SK-N-SH (cell line): ENCODE measurements at regions not wholly inside any gene's neighbourhood (a gene's known extent, or its start where the extent isn't known, plus 50 kb on each side); places are given as distances from the start of the nearest gene placed in this dataset.
"Not testable (repeated sequence)": the region's sequence is repeated elsewhere in the genome, so short reads cannot be mapped to it uniquely, and the experiment has no call there.

ENCODE experiments used
- CTCF ChIA-PET: fragments of 300-600, 350-600 bp; formaldehyde crosslinking; extraction: SDS; loops from one replicate; lab custom pipeline; 2021; lab: Yijun Ruan, JAX
- POLR2A ChIA-PET: fragments of 350-600 bp; sonication (Branson Sonifier 250); formaldehyde crosslinking; extraction: SDS; loops from one replicate; lab custom pipeline; 2020; ENCODE audit warnings: antibody characterized with exemption, inconsistent platforms; lab: Yijun Ruan, JAX
- DNase-seq: peaks from one replicate; pipeline ENCODE4 v3.0.0; 2012
- H2AFZ ChIP-seq: fragments of 200-600 bp; sonication (generic); 2 replicates; pipeline ENCODE4 v1.8.1; 2016; ENCODE audit warnings: antibody characterized with exemption, mild to moderate bottlenecking, low read depth
- H3F3A ChIP-seq: fragments of 200-600 bp; sonication (generic); replicated peaks from 2 replicates; pipeline ENCODE3; 2016; ENCODE audit warnings: antibody characterized with exemption, mild to moderate bottlenecking; ENCODE audit not compliant: insufficient read depth
- H3K27ac ChIP-seq, 2 experiments: fragments of 200-500 bp in 1 of 2; fragments of 200-600 bp in 1 of 2; sonication (Bioruptor generic) in 1 of 2; sonication (generic), shearing (Covaris generic) in 1 of 2; 2 replicates each; pipeline versions ENCODE4 v1.5.1 to v1.6.1; 2014 to 2016; ENCODE audit warnings: low read depth in 2 of 2, inconsistent platforms in 1 of 2, low read length in 1 of 2, mild to moderate bottlenecking in 1 of 2, mixed read lengths in 1 of 2
- H3K27me3 ChIP-seq: fragments of 200-600 bp; sonication (generic), shearing (Covaris generic); 2 replicates; pipeline ENCODE4 v1.6.1; 2016; ENCODE audit warnings: mixed run types; ENCODE audit not compliant: insufficient read depth
- H3K36me3 ChIP-seq, 2 experiments: fragments of 200-500 bp in 1 of 2; fragments of 200-600 bp in 1 of 2; sonication (Bioruptor generic) in 1 of 2; sonication (generic) in 1 of 2; replicated peaks in 1 of 2; 2 replicates each; pipeline versions ENCODE3 to v1.5.1; 2014 to 2016; ENCODE audit warnings: low read length in 1 of 2, mild to moderate bottlenecking in 1 of 2; ENCODE audit not compliant: insufficient read depth in 2 of 2, control insufficient read depth in 1 of 2
- H3K4me1 ChIP-seq, 2 experiments: fragments of 200-500 bp in 1 of 2; fragments of 200-600 bp in 1 of 2; sonication (Bioruptor generic) in 1 of 2; sonication (generic), shearing (Covaris generic) in 1 of 2; 2 replicates each; pipeline versions ENCODE4 v1.5.1 to v1.6.1; 2014 to 2016; ENCODE audit warnings: low read depth in 1 of 2, low read length in 1 of 2, mixed run types in 1 of 2; ENCODE audit not compliant: insufficient read depth in 2 of 2, control insufficient read depth in 1 of 2
- H3K4me2 ChIP-seq: fragments of 200-600 bp; sonication (generic), shearing (Covaris generic); 2 replicates; pipeline ENCODE4 v1.6.1; 2017; ENCODE audit warnings: mixed run types
- H3K4me3 ChIP-seq, 2 experiments: fragments of 200-500 bp in 1 of 2; fragments of 200-600 bp in 1 of 2; sonication (Bioruptor generic) in 1 of 2; sonication (generic), shearing (Covaris generic) in 1 of 2; 2 replicates each; pipeline versions ENCODE4 v1.5.1 to v1.8.1; 2014 to 2016; ENCODE audit warnings: low read depth in 2 of 2, inconsistent platforms in 1 of 2, low read length in 1 of 2, mild to moderate bottlenecking in 1 of 2, mixed read lengths in 1 of 2, moderate library complexity in 1 of 2
- H3K79me2 ChIP-seq: fragments of 200-600 bp; sonication (generic); 2 replicates; pipeline ENCODE4 v1.8.1; 2017; ENCODE audit warnings: mild to moderate bottlenecking; ENCODE audit not compliant: insufficient read depth
- H3K9ac ChIP-seq: fragments of 200-600 bp; sonication (generic); 2 replicates; pipeline ENCODE4 v1.6.1; 2017; ENCODE audit warnings: mixed run types
- H3K9me2 ChIP-seq: fragments of 200-600 bp; sonication (generic); 2 replicates; pipeline ENCODE4 v1.6.1; 2017; ENCODE audit warnings: mixed run types
- H3K9me3 ChIP-seq: fragments of 200-600 bp; sonication (generic); 2 replicates; pipeline ENCODE4 v1.6.1; 2017; ENCODE audit warnings: mixed run types, mild to moderate bottlenecking, moderate library complexity
- H4K20me1 ChIP-seq: fragments of 200-600 bp; sonication (generic); 2 replicates; pipeline ENCODE4 v1.6.1; 2017; ENCODE audit warnings: mild to moderate bottlenecking, mixed run types; ENCODE audit not compliant: insufficient read depth
- CHD2 ChIP-seq: fragments of 150-350 bp; IDR thresholded peaks from 2 replicates; pipeline ENCODE4 v1.6.1; 2018; ENCODE audit warnings: low read length; ENCODE audit not compliant: partially characterized antibody
- ELF1 ChIP-seq: IDR thresholded peaks from 2 replicates; pipeline ENCODE4 v1.4.0; 2012
- EZH2phosphoT487 ChIP-seq: fragments of 200-600 bp; sonication (generic); IDR thresholded peaks from 2 replicates; pipeline ENCODE4 v1.6.1; 2017; ENCODE audit warnings: low read depth, mixed run types, mild to moderate bottlenecking, antibody characterized with exemption, moderate library complexity, borderline replicate concordance
- FOSL2 ChIP-seq: IDR thresholded peaks from 2 replicates; pipeline ENCODE4 v1.4.0; 2012; ENCODE audit warnings: low read depth, mild to moderate bottlenecking, moderate library complexity, borderline replicate concordance
- GABPA ChIP-seq: IDR thresholded peaks from 2 replicates; pipeline ENCODE4 v1.4.0; 2012; ENCODE audit warnings: low read depth, mild to moderate bottlenecking
- MEF2A ChIP-seq: IDR thresholded peaks from 2 replicates; pipeline ENCODE4 v1.4.0; 2012; ENCODE audit warnings: low read depth, borderline replicate concordance
- MXI1 ChIP-seq: IDR thresholded peaks from 2 replicates; pipeline ENCODE4 v1.6.1; 2012; ENCODE audit warnings: mild to moderate bottlenecking, low read depth, low read length, improper control_type of control experiment
- NRF1 ChIP-seq: IDR thresholded peaks from 2 replicates; pipeline ENCODE4 v1.6.1; 2012; ENCODE audit warnings: low read depth, mild to moderate bottlenecking, low read length
- RFX5 ChIP-seq: IDR thresholded peaks from 2 replicates; pipeline ENCODE4 v1.6.1; 2012; ENCODE audit warnings: mild to moderate bottlenecking, improper control_type of control experiment, low read length
- SIN3A ChIP-seq: IDR thresholded peaks from 2 replicates; pipeline ENCODE4 v1.6.1; 2012; ENCODE audit warnings: low read depth, mild to moderate bottlenecking, low read length, moderate library complexity, borderline replicate concordance
- TCF12 ChIP-seq: IDR thresholded peaks from 2 replicates; pipeline ENCODE4 v1.4.0; 2012
- TEAD4 ChIP-seq: IDR thresholded peaks from 2 replicates; pipeline ENCODE4 v1.4.0; 2012; ENCODE audit warnings: mild to moderate bottlenecking, borderline replicate concordance; ENCODE audit not compliant: insufficient read depth
- WGBS: methylation state at CpG from one replicate; pipeline ENCODE4 v1.1.6; 2017; ENCODE audit warnings: low lambda C conversion rate; 5-methylcytosine and 5-hydroxymethylcytosine counted together

DNA sequence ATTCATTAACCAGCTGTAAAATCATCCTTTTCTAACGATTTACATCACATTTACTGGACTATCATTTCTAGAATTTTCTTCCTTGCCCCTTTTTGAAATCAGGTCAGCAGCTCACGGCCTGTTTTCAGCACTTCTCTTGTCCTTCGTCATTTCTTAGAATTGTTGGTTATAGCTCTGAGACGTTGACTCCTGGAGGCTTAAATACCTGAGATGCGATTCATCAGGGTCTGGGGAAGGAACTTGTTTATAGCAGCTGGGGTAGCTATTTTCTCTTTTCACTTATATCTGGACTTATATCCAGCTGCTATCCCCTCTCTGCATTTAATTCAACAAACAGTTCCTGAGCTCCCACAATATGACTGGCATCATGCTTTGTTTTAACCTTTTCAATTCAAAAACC, 338.7 kb upstream of the TNRC6C start:
- no peaks in the 10 kb centered on the region for H3K9me2 ChIP-seq
- peak overlapping the region; percentile 31; the same call in 1 of the 2 replicates for H3K4me2 ChIP-seq
- no peaks in the 10 kb centered on the region for H3F3A ChIP-seq
- no peaks in the 10 kb centered on the region for H3K36me3 ChIP-seq
- no peak overlapping the region for H3K27ac ChIP-seq
- H3K9me3 ChIP-seq: no peaks in the 10 kb centered on the region
- ChIA-PET CTCF (interaction anchor here (0.9 to 2.1 kb wide), 6 partner anchors 12 to 77 kb away, joined by 3 to 7 read pairs (median 3); no protein-coding TSS in a partner anchor), POLR2A (interaction anchor here (1.2 kb wide), 1 partner anchor 338 kb away, joined by 3 read pairs; no protein-coding TSS in a partner anchor)
- H4K20me1 ChIP-seq: no peaks in the 10 kb centered on the region
- no peaks in the 10 kb centered on the region; a peak in 1 of 4 replicates for H3K4me1 ChIP-seq
- 48% methylated on average over 5 of the region's 5 CpGs for WGBS
- H2AFZ ChIP-seq: no peak overlapping the region
- no peaks in the 10 kb centered on the region for H3K79me2 ChIP-seq
- no peak overlapping the region for H3K4me3 ChIP-seq
- TF ChIP-seq FOSL2 (0 out of 2 replicates have a peak, but pooled peaks have one; percentile 13), GABPA (no peak)
- no peak overlapping the region for H3K9ac ChIP-seq
- no peak for DNase-seq
- no peaks in the 10 kb centered on the region for H3K27me3 ChIP-seq

DNA sequence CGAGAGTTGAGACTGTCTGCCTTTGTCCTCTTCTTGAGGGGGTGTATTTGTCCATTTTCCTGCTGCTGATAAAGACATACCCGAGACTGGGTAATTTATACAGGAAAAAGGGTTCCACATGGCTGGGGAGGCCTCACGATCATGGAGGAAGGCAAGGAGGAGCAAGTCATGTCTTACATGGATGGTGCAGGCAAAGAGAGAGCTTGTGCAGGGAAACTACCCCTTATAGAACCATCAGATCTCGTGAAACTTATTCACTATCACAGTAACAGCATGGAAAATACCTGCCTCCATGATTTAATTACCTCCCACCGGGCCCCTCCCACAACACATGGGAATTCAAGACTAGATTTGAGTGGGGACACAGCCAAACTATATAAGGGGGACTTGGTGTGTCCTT, 338.2 kb upstream of the TNRC6C start:
- no peaks in the 10 kb centered on the region for H3K27me3 ChIP-seq
- H3K4me1 ChIP-seq: no peaks in the 10 kb centered on the region; a peak in 1 of 4 replicates
- H3K79me2 ChIP-seq: no peaks in the 10 kb centered on the region
- no peak overlapping the region for H3K4me2 ChIP-seq
- H3K9ac ChIP-seq: no peak overlapping the region
- H3F3A ChIP-seq: no peaks in the 10 kb centered on the region
- CTCF ChIA-PET: interaction anchor here (0.9 to 2.1 kb wide), 6 partner anchors 13 to 192 kb away, joined by 3 to 7 read pairs (median 4); no protein-coding TSS in a partner anchor
- no peak overlapping the region for H2AFZ ChIP-seq
- no peak overlapping the region for H3K27ac ChIP-seq
- H3K9me2 ChIP-seq: no peaks in the 10 kb centered on the region
- H4K20me1 ChIP-seq: no peaks in the 10 kb centered on the region
- H3K9me3 ChIP-seq: no peaks in the 10 kb centered on the region
- WGBS: 44% methylated on average over 5 of the region's 5 CpGs
- no peak for TF ChIP-seq MXI1
- TF ChIP-seq ELF1: no peak
- TF ChIP-seq FOSL2: no peak
- TF ChIP-seq GABPA: no peak
- TF ChIP-seq MEF2A: no peak
- TF ChIP-seq CHD2: no peak
- TF ChIP-seq RFX5: no peak
- no peak for TF ChIP-seq TCF12
- no peak for TF ChIP-seq NRF1
- no peak for TF ChIP-seq EZH2phosphoT487
- no peak for TF ChIP-seq TEAD4
- TF ChIP-seq SIN3A: no peak
- no peaks in the 10 kb centered on the region for H3K36me3 ChIP-seq
- POLR2A ChIA-PET: interaction anchor here (1.2 kb wide), 1 partner anchor 338 kb away, joined by 3 read pairs; no protein-coding TSS in a partner anchor
- H3K4me3 ChIP-seq: no peak overlapping the region
- DNase-seq: no peak

DNA sequence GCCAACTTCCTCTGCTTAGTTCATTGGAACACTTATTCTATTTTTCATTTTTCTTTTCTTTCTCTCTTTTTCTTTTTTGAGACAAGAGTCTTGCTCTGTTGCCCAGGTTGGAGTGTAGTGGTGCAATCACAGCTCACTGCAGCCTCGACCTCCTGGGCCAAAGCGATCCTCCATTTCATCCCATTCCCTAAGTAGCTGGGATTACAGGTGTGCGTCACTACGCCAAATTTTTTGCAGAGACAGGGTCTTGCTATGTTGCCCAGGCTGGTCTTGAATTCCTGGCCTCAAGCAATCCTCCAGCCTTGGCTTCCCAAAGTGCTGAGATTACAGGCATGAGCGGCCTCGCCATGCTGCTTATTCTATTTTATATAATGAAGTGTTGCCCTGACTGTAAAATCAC, 336.4 kb upstream of the TNRC6C start:
- H3K9me3 ChIP-seq, H3K4me3 ChIP-seq, DNase-seq, H3K9ac ChIP-seq, H3K36me3 ChIP-seq, H3K4me1 ChIP-seq, H3K79me2 ChIP-seq, POLR2A ChIA-PET, CTCF ChIA-PET, H3F3A ChIP-seq, H3K27me3 ChIP-seq, H3K27ac ChIP-seq, H2AFZ ChIP-seq, H4K20me1 ChIP-seq, H3K9me2 ChIP-seq, H3K4me2 ChIP-seq: not testable (repeated sequence)
- WGBS: 68% methylated on average over 6 of the region's 6 CpGs
